ENCODE measurements at regions not wholly inside any gene's neighbourhood (a gene's known extent, or its start where the extent isn't known, plus 50 kb on each side); places are given as distances from the start of the nearest gene placed in this dataset.

- no peak for DNase-seq (ENCODE audit: low read depth in 2 of 2)
Observed at GRCh38 chr9:28912621-28913020, 1339.3 kb upstream of the C9orf72 start.

GRCh38 chr9:28915202-28915930 lies 1342.1 kb upstream of the C9orf72 start:
- no peak for DNase-seq (ENCODE audit: low read depth in 2 of 2)

GRCh38 chr9:28916348-28916747 lies 1343.1 kb upstream of the C9orf72 start:
- no peak for DNase-seq (ENCODE audit: low read depth in 2 of 2)

GRCh38 chr9:28921857-28922500 lies 1348.7 kb upstream of the C9orf72 start:
- no peak for DNase-seq (ENCODE audit: low read depth in 2 of 2)

DNA sequence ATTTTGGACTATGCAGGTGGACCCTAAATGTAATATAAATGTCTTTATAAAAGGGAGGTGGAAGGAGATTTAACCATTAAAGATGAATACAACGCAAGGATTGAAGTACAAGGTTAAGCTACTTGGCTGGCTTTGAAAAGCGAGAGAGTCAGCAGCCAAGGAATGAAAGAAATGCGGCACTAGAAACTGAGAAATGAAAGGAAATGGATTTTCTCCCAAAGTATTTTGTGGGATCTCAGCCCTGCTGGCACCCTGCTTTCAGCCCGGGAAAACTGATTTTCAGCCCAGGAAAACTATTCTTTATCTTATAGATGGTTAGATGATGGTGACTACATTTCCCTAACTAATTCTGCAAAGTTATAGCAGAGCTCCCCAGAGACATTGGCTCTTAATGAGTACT lies 1349.6 kb upstream of the C9orf72 start:
- DNase-seq (ENCODE audit: low read depth in 2 of 2): no peak

DNA sequence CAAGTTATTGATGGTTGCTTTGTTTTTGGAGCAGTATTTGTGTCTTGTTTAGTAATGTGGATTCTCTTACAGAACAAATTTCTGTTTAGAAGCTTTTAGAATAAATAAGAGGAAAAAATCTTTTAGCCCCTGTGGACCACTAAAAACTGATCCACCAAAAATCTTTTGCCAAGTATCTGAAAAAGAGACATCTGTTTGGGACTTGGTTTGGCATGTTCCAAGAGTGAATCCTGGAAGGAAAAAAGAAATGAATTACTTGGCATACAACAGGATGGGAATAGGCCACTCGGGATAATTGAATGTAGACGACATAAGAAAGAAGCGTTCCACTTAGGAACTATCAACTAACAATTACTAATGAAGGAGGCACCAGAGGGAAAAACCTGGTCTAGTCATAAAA lies 1350.1 kb upstream of the C9orf72 start:
- no peak for DNase-seq (ENCODE audit: low read depth in 2 of 2)

DNA sequence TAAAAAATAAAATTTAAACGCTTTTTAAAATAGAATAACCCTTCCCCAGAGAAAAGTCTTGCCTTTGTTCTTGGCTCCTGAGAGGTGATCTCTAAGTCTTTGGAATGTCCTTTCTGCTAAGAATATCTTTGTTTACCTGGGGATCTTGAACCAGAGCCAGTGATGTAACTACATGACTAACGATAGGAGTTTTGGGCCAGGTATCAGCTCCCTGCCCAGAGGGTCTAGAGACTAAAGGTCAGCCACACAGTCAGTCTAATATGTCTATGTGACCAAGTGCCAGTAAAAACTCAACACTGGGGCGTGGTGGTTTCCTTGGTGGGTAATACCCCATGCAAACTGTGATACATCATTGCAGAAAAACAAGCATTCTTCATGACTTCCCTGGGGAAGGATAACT lies 1351.9 kb upstream of the C9orf72 start:
- DNase-seq (ENCODE audit: low read depth in 2 of 2): no peak

- no peak for DNase-seq (ENCODE audit: low read depth in 2 of 2)
Observed at GRCh38 chr9:28926306-28926705, 1353.0 kb upstream of the C9orf72 start.

DNA sequence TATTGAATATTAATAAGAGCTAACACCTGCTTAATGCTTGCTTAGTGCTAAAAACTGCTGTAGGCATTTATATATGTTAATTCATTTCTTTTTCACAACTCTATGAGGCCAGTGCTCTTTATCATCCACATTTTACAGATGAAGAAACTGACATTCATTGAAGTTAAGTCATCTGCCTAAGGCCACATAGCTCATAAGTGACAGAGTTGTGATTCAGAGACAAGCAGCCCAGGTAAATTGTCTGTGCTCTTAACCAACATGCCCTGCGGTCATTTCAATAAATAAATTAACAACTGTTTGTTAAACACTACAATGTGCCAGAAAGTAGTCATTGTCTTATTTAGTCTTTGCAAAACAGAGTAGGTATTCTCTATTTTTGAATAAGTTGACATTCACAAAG lies 1354.4 kb upstream of the C9orf72 start:
- DNase-seq (ENCODE audit: low read depth in 2 of 2): no peak

DNA sequence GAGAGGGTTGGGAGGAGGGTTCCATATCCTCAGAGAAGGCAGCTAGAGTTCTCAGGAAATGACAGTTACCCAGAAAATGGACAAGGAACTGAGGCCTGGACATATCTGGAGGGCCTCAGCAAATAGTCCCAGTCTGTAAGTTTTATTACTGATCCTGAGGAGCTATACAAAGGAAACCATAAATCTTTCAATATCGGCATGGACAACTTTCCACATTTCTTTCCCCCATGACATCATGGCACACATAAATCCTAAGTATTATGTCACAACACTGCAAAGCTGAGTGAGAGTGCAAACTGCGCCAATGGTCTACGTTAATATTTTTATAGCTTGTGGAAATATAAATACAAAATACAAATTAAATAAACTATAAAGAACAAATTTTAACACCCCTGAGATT lies 1356.2 kb upstream of the C9orf72 start:
- DNase-seq (ENCODE audit: low read depth in 2 of 2): no peak

GRCh38 chr9:28930766-28931165 lies 1357.5 kb upstream of the C9orf72 start:
- DNase-seq (ENCODE audit: low read depth in 2 of 2): no peak

GRCh38 chr9:28934111-28934510 lies 1360.8 kb upstream of the C9orf72 start:
- DNase-seq (ENCODE audit: low read depth in 2 of 2): no peak

DNA sequence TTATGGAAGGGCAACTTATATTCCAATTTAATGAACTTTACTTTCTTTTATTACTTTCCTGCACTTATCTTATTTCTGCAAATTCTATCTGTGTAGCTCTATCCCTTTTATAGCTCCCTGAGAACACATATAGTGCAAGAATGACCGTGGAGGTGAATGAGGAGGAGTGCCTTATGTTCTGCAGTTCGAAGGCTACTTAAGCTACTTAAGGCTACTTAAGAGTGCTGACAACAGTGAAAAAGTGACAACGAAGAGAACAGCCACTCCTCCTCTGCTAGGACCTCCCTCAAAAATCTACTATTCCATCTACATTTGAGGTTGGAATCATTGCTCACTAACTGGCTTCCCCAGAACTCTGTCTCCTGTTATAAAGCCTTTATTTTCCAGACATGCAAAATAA lies 1365.7 kb upstream of the C9orf72 start:
- no peak for DNase-seq (ENCODE audit: low read depth in 2 of 2)

GRCh38 chr9:28941856-28942255 lies 1368.6 kb upstream of the C9orf72 start:
- DNase-seq (ENCODE audit: low read depth in 2 of 2): no peak

DNA sequence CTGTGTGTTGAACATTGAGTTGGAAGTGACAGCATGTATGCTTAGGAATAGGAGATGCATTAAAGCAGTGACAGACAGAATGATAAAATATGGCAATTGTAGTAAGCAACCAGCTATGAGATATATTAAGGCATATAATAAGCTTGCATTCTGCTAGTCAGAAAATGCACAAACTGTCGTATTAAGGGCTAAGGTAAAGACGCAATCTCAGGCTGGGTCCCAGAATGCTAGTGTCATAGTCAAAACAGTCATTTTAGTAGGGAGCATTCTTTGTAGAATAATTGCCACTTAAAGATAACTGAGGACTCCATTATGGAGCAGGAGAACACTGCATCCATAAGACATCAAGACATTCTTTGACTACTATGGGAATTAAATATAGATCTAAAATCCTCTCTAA lies 1369.7 kb upstream of the C9orf72 start:
- DNase-seq (ENCODE audit: low read depth in 2 of 2): no peak

- no peak for DNase-seq (ENCODE audit: low read depth in 2 of 2)
Observed at GRCh38 chr9:28946648-28947047, 1373.4 kb upstream of the C9orf72 start.

DNA sequence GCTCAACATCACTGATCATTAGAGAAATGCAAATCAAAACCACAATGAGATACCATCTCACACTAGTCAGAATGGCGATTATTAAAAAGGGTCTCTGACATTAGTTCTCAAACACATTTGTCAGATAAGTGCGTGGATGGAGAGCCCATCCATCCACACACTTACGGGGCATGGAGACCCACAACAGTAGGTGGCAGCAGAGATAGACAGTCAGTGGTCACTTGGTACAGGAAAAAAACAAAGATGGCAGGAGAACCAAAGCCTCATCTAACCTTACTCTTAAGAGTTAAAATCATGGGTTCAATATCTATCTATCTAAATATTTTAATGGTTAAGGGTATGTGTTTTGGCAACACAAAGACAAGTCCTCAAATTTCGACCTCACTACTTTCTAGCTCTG lies 1378.7 kb upstream of the C9orf72 start:
- DNase-seq (ENCODE audit: low read depth in 2 of 2): no peak

DNA sequence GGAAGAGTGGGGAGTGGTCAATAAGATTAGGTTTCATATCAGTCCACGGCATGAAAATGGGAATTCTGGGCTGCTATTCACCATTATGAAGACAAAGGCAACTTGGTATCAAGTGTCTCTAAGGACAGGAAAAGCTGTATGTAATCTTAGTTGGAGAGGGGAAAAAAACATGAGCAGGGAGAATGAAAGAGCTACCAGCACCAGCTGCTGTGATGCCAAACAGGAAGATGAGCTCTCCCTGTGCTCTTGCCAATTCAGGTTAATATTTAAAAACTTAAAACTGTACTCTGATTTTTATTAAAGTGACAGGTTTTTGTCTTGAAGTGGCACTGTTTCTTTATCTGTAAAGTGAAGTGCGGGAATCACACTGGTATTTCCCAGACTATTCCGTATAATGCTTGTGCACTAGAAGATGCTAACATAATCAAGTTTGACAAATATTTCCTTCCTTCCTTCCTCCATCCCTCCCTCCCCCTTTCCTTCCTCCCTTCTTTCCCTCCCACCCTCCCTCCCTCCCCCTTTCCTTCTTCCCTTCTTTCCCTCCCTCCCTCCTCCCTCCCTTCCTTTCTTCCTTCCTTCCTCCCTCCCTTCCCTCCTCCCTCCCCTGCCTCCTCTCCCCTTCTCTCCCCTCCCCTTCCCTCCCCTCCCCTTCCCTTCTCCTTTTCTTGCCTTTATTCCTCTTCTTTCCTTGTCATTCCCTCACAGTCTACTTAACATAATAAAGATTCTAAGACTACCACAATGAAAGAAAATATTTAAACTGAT lies 1383.0 kb upstream of the C9orf72 start:
- no peak for DNase-seq (ENCODE audit: low read depth in 2 of 2)

- no peak for DNase-seq (ENCODE audit: low read depth in 2 of 2)
Observed at GRCh38 chr9:28960602-28961001, 1387.3 kb upstream of the C9orf72 start.

GRCh38 chr9:28961623-28962022 lies 1388.3 kb upstream of the C9orf72 start:
- no peak for DNase-seq (ENCODE audit: low read depth in 2 of 2)

DNA sequence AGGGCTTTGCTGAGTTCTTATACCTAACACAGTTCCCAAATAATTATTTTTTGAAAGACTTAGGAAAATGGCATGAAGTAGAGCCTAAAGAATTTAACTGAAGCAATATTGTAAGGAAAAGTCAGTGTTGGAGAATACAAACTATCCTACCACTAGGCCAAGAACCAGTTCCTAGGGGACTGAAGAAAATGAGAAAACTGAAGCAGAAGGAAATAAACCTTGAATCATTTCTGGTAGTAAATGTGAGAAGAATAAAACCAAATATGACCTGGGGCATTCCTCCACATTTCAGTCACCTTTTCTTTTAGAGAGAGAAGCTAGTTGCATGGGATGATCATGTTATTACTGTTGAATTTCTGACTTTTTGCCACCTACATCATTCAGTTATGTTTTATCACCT lies 1393.9 kb upstream of the C9orf72 start:
- no peak for DNase-seq (ENCODE audit: low read depth in 2 of 2)

DNA sequence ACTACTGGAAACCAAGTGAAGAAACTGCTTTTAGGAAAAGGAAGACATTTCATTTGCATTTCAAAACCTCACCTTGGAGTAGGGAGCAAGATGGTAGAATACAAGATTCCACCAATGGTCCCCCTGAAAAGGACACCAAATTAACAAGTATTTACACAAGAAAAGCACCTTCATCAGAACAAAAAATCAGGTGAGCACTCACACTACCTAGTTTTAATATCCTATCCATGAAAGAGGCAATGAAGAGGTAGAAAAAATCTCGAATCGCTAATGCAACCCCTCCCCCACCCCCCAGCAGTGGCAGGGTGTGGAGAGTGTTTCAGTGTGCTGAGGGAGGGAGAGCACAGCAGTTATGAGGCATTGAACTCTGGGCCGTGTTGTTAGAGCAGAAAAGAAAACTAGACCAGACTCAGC lies 1397.0 kb upstream of the C9orf72 start:
- DNase-seq (ENCODE audit: low read depth in 2 of 2): no peak

GRCh38 chr9:28971881-28972280 lies 1398.6 kb upstream of the C9orf72 start:
- no peak for DNase-seq (ENCODE audit: low read depth in 2 of 2)

All from stimulated activated CD4-positive, alpha-beta T cell treated with anti-CD3 and anti-CD28 coated beads, Interleukin-1b, Interleukin-23, amount 100 ng/mL, for 4 hours (primary cell).